ENCODE measurements at regions not wholly inside any gene's neighbourhood (a gene's known extent, or its start where the extent isn't known, plus 50 kb on each side); places are given as distances from the start of the nearest gene placed in this dataset.

GRCh38 chr5:67248703-67249589 lies 52.3 kb upstream of the CD180 start:
- Histone ChIP-seq H3K36me3 (no peaks in the 10 kb centered on the region), H3K4me1 (peaks cover 0 to 9% (median 4%) of the 10 kb centered on the region in 10 experiments; a peak in 7 of 20 replicates), H3K4me3 (no peak overlapping the region), H3K4me2 (no peak overlapping the region; a peak in 1 of 22 replicates), H3K27me3 (no peaks in the 10 kb centered on the region), H4K20me1 (no peaks in the 10 kb centered on the region), H3K9ac (no peak overlapping the region), H3K9me3 (replicated peaks in 1 of 11) (peaks cover 5 to 15% (median 11%) of the 10 kb centered on the region in 11 experiments; a peak in 11 of 22 replicates), H3K27ac (no peak overlapping the region)
- TF ChIP-seq Cebpa-rat (IDR thresholded peaks at IDR 0.05), result no peak

DNA sequence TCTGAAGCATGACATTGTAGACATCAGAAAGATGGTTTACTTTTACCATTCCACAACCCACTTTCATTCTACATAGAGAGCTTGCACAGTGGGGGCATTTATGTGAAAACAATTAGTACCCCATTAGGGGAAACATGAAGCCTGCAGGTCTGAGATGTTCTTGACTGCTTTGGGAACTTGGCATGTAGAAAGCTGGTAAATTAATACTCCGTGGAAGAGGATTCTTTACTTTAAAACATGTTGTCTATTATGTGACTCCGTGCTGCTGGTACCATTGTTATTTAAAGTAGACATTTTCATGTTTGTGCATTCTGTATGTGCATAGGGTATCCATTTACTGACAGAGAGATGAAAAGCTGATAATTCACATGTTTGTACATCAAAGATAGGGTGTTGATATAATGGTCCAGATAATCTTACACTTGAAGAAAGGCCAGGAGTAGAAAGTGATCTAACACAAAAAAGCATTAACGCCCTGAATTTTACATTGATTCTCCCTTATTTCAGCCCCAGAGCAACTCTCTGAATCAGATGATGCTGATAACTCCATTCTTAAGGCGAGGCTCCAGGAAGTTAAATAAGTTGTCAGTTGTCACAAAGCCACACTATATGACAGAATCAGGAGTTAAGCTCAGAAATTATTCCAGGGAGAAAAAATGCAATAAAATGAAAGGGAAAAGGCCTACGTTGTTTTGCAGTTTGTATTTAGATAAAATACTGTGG lies 50.1 kb upstream of the CD180 start:
- H3K4me2 ChIP-seq, result no peak overlapping the region
- no peaks in the 10 kb centered on the region for H3K9me3 ChIP-seq (replicated peaks in 1 of 11)
- no peaks in the 10 kb centered on the region for H3K27me3 ChIP-seq
- H3K27ac ChIP-seq, result no peak overlapping the region
- TF ChIP-seq Cebpa-rat (IDR thresholded peaks at IDR 0.05), result no peak
- peaks cover 0 to 9% (median 4%) of the 10 kb centered on the region in 10 experiments; a peak in 7 of 20 replicates for H3K4me1 ChIP-seq
- H4K20me1 ChIP-seq, result no peaks in the 10 kb centered on the region
- no peak overlapping the region for H3K9ac ChIP-seq
- no peak overlapping the region for H3K4me3 ChIP-seq
- H3K36me3 ChIP-seq, result no peaks in the 10 kb centered on the region

All from BLaER1 treated with 17β-estradiol and CSF1 and Interleukin-3, amounts not matched to agents 10 nM and 100 nM (cell line).